Kidney (tissue), 13 donors: ENCODE measurements at regions not wholly inside any gene's neighbourhood (a gene's known extent, or its start where the extent isn't known, plus 50 kb on each side); places are given as distances from the start of the nearest gene placed in this dataset.
"Not testable (repeated sequence)": the region's sequence is repeated elsewhere in the genome, so short reads cannot be mapped to it uniquely, and the experiment has no call there.

Experiments used
- DNase-seq, 5 donors: peaks; one replicate each; pipeline ENCODE4 v3.0.0-alpha.2; 2013 to 2020
- FAIRE-seq: peaks from 2 replicates; lab custom pipeline; 2012; peaks lifted over from hg19 to GRCh38; lab: Jason Lieb, UNC
- H3K27ac ChIP-seq, 2 donors: one replicate each; pipeline ENCODE4 v1.7.0; 2013; ENCODE audit warnings: low read depth in 2 of 2, low read length in 2 of 2, inconsistent platforms in 1 of 2
- H3K27me3 ChIP-seq: one replicate; pipeline ENCODE4 v1.7.1; 2013; ENCODE audit warnings: low read length, inconsistent platforms; ENCODE audit not compliant: control insufficient read depth, insufficient read depth
- H3K36me3 ChIP-seq, 3 donors: one replicate each; pipeline versions ENCODE4 v1.7.0 to v1.7.1; 2013; ENCODE audit warnings: low read length in 3 of 3, control low read depth in 1 of 3, inconsistent platforms in 1 of 3; ENCODE audit not compliant: insufficient read depth in 3 of 3, control insufficient read depth in 2 of 3
- H3K4me1 ChIP-seq, 3 donors: one replicate each; pipeline versions ENCODE4 v1.7.0 to v1.7.1; 2013; ENCODE audit warnings: low read length in 3 of 3, inconsistent platforms in 1 of 3, low read depth in 1 of 3; ENCODE audit not compliant: control insufficient read depth in 2 of 3, insufficient read depth in 2 of 3
- H3K4me3 ChIP-seq, 3 donors: one replicate each; pipeline versions ENCODE4 v1.7.0 to v1.8.1; 2013; ENCODE audit warnings: low read length in 3 of 3, control low read depth in 1 of 3, inconsistent platforms in 1 of 3
- H3K9ac ChIP-seq, 3 donors: one replicate each; pipeline versions ENCODE4 v1.7.0 to v1.7.1; 2013; ENCODE audit warnings: low read length in 3 of 3, control low read depth in 1 of 3, inconsistent platforms in 1 of 3
- H3K9me3 ChIP-seq, 3 donors: one replicate each; pipeline versions ENCODE4 v1.7.0 to v1.7.1; 2013; ENCODE audit warnings: low read length in 3 of 3, control low read depth in 1 of 3, inconsistent platforms in 1 of 3; ENCODE audit not compliant: control insufficient read depth in 2 of 3, insufficient read depth in 1 of 3
- intact Hi-C: fragments of 100-400 bp; cut with DNase I; formaldehyde crosslinking; loops from one replicate; pipeline ENCODE4 v1.11.1; 2022
- TF ChIP-seq, protein P1 (sequence below): IDR thresholded peaks from 3 replicates; pipeline ENCODE4 v1.5.1; 2012; ENCODE audit warnings: mild to moderate bottlenecking, moderate library complexity, borderline replicate concordance; ENCODE audit not compliant: insufficient read depth; ENCODE audit errors: extremely low read depth
- donor health status: control.
- donor health status: control.
- donor health status: control.
- donor health status: control.
- donor health status: control.
- donor health status: DM: yes; HTN: yes; CAD: no.
- donor health status: Normal renal cell carcinoma (clear cell type).

DNA sequence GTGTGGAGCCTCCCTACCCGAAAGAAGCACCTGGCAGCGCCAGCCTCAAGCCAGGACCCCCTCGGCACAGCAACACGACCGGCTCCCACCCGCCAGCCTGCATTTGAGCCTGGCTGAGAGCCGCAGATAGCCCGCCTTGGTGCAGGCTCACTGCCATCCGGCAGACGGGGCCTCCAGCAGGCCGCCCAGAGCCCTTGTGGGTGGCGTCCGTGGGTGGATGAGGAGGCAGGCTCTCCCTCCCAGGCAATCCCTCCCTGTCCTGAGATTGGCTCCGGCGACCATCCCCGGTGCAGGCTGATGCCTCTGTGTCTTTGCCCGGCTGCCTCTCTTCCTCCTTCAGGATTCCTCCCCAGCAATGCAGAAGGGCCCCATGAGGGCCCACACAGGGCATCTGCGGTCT lies 1527.9 kb downstream of the BRD1 start:
- no peak overlapping the region for H3K9ac ChIP-seq
- no peaks in the 10 kb centered on the region for H3K36me3 ChIP-seq
- no peak overlapping the region for H3K27ac ChIP-seq
- H3K4me1 ChIP-seq = no peaks in the 10 kb centered on the region
- no peaks in the 10 kb centered on the region for H3K27me3 ChIP-seq
- H3K9me3 ChIP-seq = no peaks in the 10 kb centered on the region
- DNase-seq = no peak
- TF ChIP-seq, protein P1, sequence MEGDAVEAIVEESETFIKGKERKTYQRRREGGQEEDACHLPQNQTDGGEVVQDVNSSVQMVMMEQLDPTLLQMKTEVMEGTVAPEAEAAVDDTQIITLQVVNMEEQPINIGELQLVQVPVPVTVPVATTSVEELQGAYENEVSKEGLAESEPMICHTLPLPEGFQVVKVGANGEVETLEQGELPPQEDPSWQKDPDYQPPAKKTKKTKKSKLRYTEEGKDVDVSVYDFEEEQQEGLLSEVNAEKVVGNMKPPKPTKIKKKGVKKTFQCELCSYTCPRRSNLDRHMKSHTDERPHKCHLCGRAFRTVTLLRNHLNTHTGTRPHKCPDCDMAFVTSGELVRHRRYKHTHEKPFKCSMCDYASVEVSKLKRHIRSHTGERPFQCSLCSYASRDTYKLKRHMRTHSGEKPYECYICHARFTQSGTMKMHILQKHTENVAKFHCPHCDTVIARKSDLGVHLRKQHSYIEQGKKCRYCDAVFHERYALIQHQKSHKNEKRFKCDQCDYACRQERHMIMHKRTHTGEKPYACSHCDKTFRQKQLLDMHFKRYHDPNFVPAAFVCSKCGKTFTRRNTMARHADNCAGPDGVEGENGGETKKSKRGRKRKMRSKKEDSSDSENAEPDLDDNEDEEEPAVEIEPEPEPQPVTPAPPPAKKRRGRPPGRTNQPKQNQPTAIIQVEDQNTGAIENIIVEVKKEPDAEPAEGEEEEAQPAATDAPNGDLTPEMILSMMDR = no peak
- intact Hi-C loops = no loop called here
- H3K4me3 ChIP-seq = no peak overlapping the region
- FAIRE-seq = no peak

DNA sequence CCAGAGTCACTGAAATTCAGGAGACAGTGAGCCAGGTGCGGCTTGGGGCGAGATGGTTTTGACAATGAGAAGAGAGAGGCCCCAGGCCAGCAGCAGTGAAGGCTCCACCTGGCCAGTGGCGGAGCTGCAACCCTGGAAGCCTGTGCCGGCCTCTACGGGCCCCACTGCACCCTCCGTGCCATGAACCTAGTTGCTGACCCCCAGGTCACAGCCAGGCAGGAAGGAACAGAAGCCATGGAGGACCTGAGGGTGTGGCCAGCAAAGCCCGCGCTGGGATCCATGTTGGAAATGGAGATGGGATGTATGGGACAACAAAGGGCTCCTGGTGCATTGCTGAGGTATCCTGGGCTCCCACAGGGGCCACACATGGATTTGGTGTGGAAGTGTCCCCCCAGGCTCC lies 1528.5 kb downstream of the BRD1 start:
- no peak overlapping the region for H3K27ac ChIP-seq
- TF ChIP-seq, protein P1 = no peak
- DNase-seq (no peak), FAIRE-seq (no peak)
- intact Hi-C loops = no loop called here
- no peaks in the 10 kb centered on the region for H3K4me1 ChIP-seq
- no peak overlapping the region for H3K4me3 ChIP-seq
- no peaks in the 10 kb centered on the region for H3K27me3 ChIP-seq
- H3K9me3 ChIP-seq = no peaks in the 10 kb centered on the region
- H3K9ac ChIP-seq = no peak overlapping the region
- H3K36me3 ChIP-seq = no peaks in the 10 kb centered on the region

DNA sequence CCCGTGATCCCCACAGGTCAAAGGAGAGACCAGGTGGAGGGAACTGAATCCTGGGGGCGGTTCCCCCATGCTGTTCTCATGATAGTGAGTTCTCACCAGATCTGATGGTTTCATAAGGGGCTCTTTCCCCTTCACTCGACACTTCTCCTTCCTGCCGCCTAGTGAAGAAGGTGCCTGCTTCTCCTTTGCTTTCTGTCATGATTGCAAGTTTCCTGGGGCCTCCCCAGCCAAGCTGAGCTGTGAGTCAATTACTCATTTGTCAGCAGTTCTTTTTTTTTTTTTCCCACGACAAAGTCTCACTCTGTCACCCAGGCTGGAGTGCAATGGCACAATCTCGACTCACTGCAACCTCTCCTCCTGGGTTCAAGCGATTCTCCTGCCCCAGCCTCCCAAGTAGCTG lies 1530.4 kb downstream of the BRD1 start:
- FAIRE-seq = no peak

DNA sequence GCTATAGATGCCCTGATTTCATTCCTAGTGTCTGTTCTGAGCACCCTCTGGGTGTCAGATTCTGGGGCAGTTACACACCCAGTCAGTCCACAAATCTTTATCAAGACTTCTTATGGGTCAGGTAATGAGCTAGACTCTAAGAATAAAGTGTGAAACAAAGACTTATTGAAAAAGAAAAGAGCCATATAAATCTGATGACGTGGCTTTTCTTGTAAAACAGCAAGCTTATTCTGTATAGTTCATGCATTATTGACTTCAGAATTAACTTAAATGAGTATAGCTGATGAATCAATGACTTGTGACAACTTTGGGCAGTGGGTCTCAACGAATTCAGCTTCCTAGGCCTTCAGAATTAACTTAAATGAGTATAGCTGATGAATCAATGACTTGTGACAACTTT lies 1527.5 kb downstream of the TBC1D22A start:
- intact Hi-C loops, H3K9me3 ChIP-seq, H3K27ac ChIP-seq, H3K4me3 ChIP-seq, H3K4me1 ChIP-seq, H3K36me3 ChIP-seq, H3K9ac ChIP-seq, DNase-seq, H3K27me3 ChIP-seq, FAIRE-seq: not testable (repeated sequence)

More for the DNA sequence above, 1530.4 kb downstream of the BRD1 start:
- TF ChIP-seq, protein P1 = no peak
- intact Hi-C loops = no loop called here
- Histone ChIP-seq H3K36me3 (no peaks in the 10 kb centered on the region), H3K4me1 (no peaks in the 10 kb centered on the region), H3K9me3 (no peaks in the 10 kb centered on the region), H3K27ac (no peak overlapping the region), H3K9ac (no peak overlapping the region), H3K27me3 (no peaks in the 10 kb centered on the region), H3K4me3 (no peak overlapping the region)
- no peak for DNase-seq
